OCI-LY3 (cell line): ENCODE measurements at regions not wholly inside any gene's neighbourhood (a gene's known extent, or its start where the extent isn't known, plus 50 kb on each side); places are given as distances from the start of the nearest gene placed in this dataset.

Experiments
- EZH2phosphoT487 ChIP-seq: fragments of 200-600 bp; shearing (Covaris generic); IDR thresholded peaks from 2 replicates; pipeline ENCODE4 v1.6.1; 2018; ENCODE audit warnings: antibody characterized with exemption, mixed run types, low read depth
- TF ChIP-seq, protein P1 (sequence below): fragments of 200-600, 300-600 bp; sonication (generic); IDR thresholded peaks from 2 replicates; pipeline ENCODE4 v1.5.1; 2014; ENCODE audit warnings: antibody characterized with exemption, low read length, low read depth

DNA sequence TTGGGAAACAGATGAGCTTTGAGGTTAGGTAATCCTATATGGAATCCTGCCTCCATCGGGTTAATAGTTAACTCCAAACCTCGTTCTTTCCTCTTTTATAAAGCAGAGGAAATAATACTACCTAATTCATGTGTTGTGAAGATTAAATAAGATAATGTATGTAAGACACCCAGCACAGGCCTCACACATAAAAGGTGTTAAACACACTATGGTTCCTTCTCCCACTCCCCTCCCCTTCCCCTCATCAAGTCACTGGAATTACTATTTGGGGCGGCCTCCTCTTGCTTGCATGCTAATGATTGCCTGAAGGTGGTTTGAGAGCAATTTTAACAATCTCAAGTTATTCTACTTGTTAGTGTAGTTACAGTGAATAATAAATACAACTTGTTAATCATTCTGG, 404.4 kb upstream of the RASGEF1B start:
- TF ChIP-seq, protein P1, sequence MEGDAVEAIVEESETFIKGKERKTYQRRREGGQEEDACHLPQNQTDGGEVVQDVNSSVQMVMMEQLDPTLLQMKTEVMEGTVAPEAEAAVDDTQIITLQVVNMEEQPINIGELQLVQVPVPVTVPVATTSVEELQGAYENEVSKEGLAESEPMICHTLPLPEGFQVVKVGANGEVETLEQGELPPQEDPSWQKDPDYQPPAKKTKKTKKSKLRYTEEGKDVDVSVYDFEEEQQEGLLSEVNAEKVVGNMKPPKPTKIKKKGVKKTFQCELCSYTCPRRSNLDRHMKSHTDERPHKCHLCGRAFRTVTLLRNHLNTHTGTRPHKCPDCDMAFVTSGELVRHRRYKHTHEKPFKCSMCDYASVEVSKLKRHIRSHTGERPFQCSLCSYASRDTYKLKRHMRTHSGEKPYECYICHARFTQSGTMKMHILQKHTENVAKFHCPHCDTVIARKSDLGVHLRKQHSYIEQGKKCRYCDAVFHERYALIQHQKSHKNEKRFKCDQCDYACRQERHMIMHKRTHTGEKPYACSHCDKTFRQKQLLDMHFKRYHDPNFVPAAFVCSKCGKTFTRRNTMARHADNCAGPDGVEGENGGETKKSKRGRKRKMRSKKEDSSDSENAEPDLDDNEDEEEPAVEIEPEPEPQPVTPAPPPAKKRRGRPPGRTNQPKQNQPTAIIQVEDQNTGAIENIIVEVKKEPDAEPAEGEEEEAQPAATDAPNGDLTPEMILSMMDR: no peak
- no peak for TF ChIP-seq EZH2phosphoT487
